Type B pancreatic cell (in vitro differentiated cells): ENCODE measurements at regions not wholly inside any gene's neighbourhood (a gene's known extent, or its start where the extent isn't known, plus 50 kb on each side); places are given as distances from the start of the nearest gene placed in this dataset.

Experiments used
- DNase-seq: peaks from one replicate; pipeline ENCODE4 v3.0.0; 2021; ENCODE audit warnings: mixed read lengths; ENCODE audit not compliant: unreplicated experiment; ENCODE audit errors: extremely low spot score
- H3K27ac Mint-ChIP-seq: 2 replicates; pipeline ENCODE4 v1.8.0; 2021; ENCODE audit warnings: mild to moderate bottlenecking, mixed read lengths
- H3K27me3 Mint-ChIP-seq: 2 replicates; pipeline ENCODE4 v1.8.0; 2021; ENCODE audit warnings: mixed read lengths
- H3K36me3 Mint-ChIP-seq: 2 replicates; pipeline ENCODE4 v1.8.0; 2021; ENCODE audit warnings: mixed read lengths
- H3K4me1 Mint-ChIP-seq: one replicate; pipeline ENCODE4 v1.8.0; 2021; ENCODE audit warnings: mixed read lengths; ENCODE audit not compliant: unreplicated experiment
- H3K4me3 Mint-ChIP-seq: 2 replicates; pipeline ENCODE4 v1.8.0; 2021; ENCODE audit warnings: mild to moderate bottlenecking, mixed read lengths
- H3K9me3 Mint-ChIP-seq: 2 replicates; pipeline ENCODE4 v1.8.0; 2021; ENCODE audit warnings: mixed read lengths
- TF ChIP-seq, protein P1 (sequence below): fragments of 200-600 bp; sonication (generic); conservative IDR thresholded peaks from 2 replicates; pipeline ENCODE4 v1.5.0; 2021; ENCODE audit warnings: antibody characterized with exemption, mild to moderate bottlenecking

DNA sequence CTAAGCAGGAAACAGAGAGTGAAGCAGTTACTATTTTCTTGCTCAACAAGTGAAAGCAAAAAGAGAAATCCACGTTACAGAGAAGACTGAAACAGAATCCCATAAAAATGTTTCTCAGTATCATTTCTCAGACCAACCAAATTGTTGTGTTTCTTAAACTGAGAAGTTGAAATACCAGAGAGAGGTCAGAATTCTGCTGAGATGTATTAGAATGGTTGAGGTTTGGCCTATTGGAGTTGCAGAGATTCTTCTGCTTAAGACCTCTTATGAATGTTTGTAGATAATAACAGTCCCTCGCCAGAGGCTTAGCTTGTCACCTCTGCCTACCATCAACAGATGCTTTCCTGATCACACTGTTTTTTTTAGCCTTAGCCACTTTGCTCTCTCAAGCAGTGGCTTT is 481.4 kb downstream of the TRIML1 start:
- TF ChIP-seq, protein P1, sequence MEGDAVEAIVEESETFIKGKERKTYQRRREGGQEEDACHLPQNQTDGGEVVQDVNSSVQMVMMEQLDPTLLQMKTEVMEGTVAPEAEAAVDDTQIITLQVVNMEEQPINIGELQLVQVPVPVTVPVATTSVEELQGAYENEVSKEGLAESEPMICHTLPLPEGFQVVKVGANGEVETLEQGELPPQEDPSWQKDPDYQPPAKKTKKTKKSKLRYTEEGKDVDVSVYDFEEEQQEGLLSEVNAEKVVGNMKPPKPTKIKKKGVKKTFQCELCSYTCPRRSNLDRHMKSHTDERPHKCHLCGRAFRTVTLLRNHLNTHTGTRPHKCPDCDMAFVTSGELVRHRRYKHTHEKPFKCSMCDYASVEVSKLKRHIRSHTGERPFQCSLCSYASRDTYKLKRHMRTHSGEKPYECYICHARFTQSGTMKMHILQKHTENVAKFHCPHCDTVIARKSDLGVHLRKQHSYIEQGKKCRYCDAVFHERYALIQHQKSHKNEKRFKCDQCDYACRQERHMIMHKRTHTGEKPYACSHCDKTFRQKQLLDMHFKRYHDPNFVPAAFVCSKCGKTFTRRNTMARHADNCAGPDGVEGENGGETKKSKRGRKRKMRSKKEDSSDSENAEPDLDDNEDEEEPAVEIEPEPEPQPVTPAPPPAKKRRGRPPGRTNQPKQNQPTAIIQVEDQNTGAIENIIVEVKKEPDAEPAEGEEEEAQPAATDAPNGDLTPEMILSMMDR = no peak
- H3K9me3 Mint-ChIP-seq = no peaks in the 10 kb centered on the region
- no peaks in the 10 kb centered on the region for H3K36me3 Mint-ChIP-seq
- H3K27ac Mint-ChIP-seq = no peak overlapping the region
- H3K4me3 Mint-ChIP-seq = no peak overlapping the region
- DNase-seq = no peak
- no peaks in the 10 kb centered on the region for H3K27me3 Mint-ChIP-seq
- peaks cover 17% of the 10 kb centered on the region for H3K4me1 Mint-ChIP-seq

DNA sequence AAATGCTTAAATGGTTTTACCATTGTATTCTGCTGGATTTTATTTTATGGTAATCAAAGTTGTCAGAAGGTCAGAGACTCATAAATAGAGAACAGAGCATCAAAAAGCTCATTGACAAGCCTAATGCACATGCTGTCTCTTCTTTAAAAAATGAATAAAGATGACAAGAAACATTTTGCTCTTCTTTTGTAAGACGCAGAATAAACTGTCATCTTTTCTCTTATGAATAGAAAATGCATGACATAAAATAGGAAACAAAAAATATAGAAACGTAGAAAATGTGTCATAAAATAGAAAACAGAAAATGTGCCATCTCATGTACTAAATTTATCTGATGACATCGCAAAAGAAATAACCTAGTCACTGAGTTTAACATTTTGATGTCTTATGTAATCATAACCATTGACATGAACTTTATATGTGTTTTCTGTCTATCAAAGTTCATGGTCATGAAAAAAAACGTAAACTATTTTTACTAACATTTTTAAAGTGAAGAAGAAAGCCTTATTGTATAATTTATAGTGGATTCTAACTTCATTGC is 484.1 kb downstream of the TRIML1 start:
- H3K9me3 Mint-ChIP-seq = no peaks in the 10 kb centered on the region
- TF ChIP-seq, protein P1 = no peak
- H3K4me1 Mint-ChIP-seq = peaks cover 17% of the 10 kb centered on the region
- DNase-seq = no peak
- no peaks in the 10 kb centered on the region for H3K27me3 Mint-ChIP-seq
- no peak overlapping the region for H3K4me3 Mint-ChIP-seq
- H3K27ac Mint-ChIP-seq = no peak overlapping the region
- H3K36me3 Mint-ChIP-seq = no peaks in the 10 kb centered on the region

DNA sequence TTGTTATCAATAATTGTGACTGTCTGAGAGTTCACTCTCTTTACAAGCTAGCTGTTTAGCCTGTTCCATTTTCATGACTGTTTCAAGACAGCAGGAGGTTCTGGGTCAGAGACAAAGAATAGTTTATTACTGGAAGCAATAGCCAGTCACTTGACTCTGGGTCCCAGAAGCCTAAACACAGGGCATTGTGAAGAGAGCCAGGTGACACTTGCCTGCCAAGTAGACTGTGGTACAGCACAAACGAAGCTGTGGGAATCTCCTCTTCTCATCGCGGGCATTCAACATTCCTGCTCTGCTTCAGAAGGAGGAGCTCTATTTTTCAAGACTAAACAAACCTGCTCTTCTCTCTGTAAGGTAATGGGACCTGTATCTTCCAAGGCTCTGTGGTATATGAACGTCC is 485.1 kb downstream of the TRIML1 start:
- H3K4me1 Mint-ChIP-seq = peaks cover 12% of the 10 kb centered on the region
- H3K27me3 Mint-ChIP-seq = no peaks in the 10 kb centered on the region
- H3K36me3 Mint-ChIP-seq = no peaks in the 10 kb centered on the region
- TF ChIP-seq, protein P1 = no peak
- no peak overlapping the region for H3K4me3 Mint-ChIP-seq
- no peaks in the 10 kb centered on the region for H3K9me3 Mint-ChIP-seq
- H3K27ac Mint-ChIP-seq = no peak overlapping the region
- DNase-seq = no peak

DNA sequence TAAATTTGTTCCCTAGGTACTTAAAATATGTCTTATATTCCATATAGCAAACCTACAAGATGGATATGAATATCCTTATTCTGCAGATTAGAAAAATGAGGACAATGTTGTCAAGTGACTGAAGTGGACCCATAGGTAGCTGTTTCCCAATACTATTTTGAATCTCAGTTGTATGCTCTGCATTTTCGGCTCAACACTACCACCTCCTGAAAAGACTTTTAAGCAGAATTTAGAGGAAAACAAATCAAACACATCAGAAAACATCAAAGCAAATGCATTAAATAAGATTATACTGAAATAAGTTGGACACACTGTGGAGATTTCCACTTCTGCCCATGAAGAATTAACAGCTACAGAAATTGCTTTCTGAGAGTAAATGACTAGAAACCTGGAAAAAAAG is 488.7 kb downstream of the TRIML1 start:
- H3K36me3 Mint-ChIP-seq = no peaks in the 10 kb centered on the region
- no peak overlapping the region for H3K27ac Mint-ChIP-seq
- H3K9me3 Mint-ChIP-seq = no peaks in the 10 kb centered on the region
- TF ChIP-seq, protein P1 = no peak
- H3K4me3 Mint-ChIP-seq = no peak overlapping the region
- H3K4me1 Mint-ChIP-seq = no peaks in the 10 kb centered on the region
- no peaks in the 10 kb centered on the region for H3K27me3 Mint-ChIP-seq
- DNase-seq = no peak

DNA sequence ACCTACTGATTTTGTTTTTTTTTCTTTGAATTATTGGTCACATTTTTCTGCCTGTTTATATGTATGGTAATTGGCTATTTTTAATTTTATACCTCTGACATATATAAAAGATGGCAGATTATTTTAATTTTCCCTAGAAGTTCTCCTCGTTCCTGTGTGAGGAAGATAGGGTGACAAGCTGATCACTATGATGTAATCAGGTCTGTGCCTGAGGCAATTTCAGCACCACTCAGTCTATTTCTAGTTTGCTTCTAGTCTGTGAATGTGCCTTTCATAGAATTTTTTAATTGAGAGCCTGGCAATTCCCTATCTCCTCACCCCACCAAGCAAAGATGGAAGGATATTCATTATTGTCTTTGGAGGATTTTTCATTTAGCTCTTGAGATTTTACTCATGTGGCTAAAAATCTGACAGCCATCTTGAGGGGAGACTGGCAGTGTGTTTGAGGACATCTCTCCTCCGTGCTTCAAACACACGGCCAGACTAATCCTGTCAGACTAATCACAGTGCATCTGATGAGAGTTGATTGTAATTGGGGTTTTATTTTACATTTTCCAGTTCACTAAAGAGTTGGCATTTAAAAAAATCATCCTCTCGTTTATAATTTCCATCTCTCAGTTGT is 500.3 kb downstream of the TRIML1 start:
- TF ChIP-seq, protein P1 = no peak
- Mint-ChIP-seq H3K4me1 (no peaks in the 10 kb centered on the region), H3K27me3 (peaks cover 5% of the 10 kb centered on the region), H3K4me3 (no peak overlapping the region), H3K27ac (no peak overlapping the region), H3K9me3 (no peaks in the 10 kb centered on the region), H3K36me3 (no peaks in the 10 kb centered on the region)
- no peak for DNase-seq
